ENCODE measurements at regions not wholly inside any gene's neighbourhood (a gene's known extent, or its start where the extent isn't known, plus 50 kb on each side); places are given as distances from the start of the nearest gene placed in this dataset.
"Not testable (repeated sequence)": the region's sequence is repeated elsewhere in the genome, so short reads cannot be mapped to it uniquely, and the experiment has no call there.

GRCh38 chr9:81424431-81424830 is 264.9 kb downstream of the TLE1 start:
- no peak for DNase-seq

GRCh38 chr9:81423589-81424326 is 265.6 kb downstream of the TLE1 start:
- no peak for DNase-seq

GRCh38 chr9:81421090-81421489 is 268.3 kb downstream of the TLE1 start:
- DNase-seq = not testable (repeated sequence)

- DNase-seq = no peak
Observed at GRCh38 chr9:81420024-81420423, 269.3 kb downstream of the TLE1 start.

GRCh38 chr9:81417941-81418340 is 271.4 kb downstream of the TLE1 start:
- no peak for DNase-seq

GRCh38 chr9:81417299-81417675 is 272.1 kb downstream of the TLE1 start:
- no peak for DNase-seq

GRCh38 chr9:81416476-81417298 is 272.7 kb downstream of the TLE1 start:
- no peak for DNase-seq

- DNase-seq = no peak
Observed at GRCh38 chr9:81414836-81415235, 274.5 kb downstream of the TLE1 start.

- no peak for DNase-seq
Observed at GRCh38 chr9:81411961-81412360, 277.4 kb downstream of the TLE1 start.

- DNase-seq = no peak
Observed at GRCh38 chr9:81410201-81410600, 279.1 kb downstream of the TLE1 start.

GRCh38 chr9:81408951-81409350 is 280.4 kb downstream of the TLE1 start:
- DNase-seq = no peak

GRCh38 chr9:81404931-81405598 is 284.3 kb downstream of the TLE1 start:
- no peak for DNase-seq

- DNase-seq = no peak
Observed at GRCh38 chr9:81397481-81398381, 291.6 kb downstream of the TLE1 start.

GRCh38 chr9:81396528-81396927 is 292.8 kb downstream of the TLE1 start:
- DNase-seq = no peak

GRCh38 chr9:81395676-81396054 is 293.7 kb downstream of the TLE1 start:
- DNase-seq = no peak

GRCh38 chr9:81394881-81395675 is 294.3 kb downstream of the TLE1 start:
- no peak for DNase-seq

GRCh38 chr9:81393985-81394811 is 295.1 kb downstream of the TLE1 start:
- no peak for DNase-seq

- no peak for DNase-seq
Observed at GRCh38 chr9:81391457-81391825, 297.9 kb downstream of the TLE1 start.

GRCh38 chr9:81390792-81391456 is 298.4 kb downstream of the TLE1 start:
- DNase-seq = no peak

GRCh38 chr9:81389569-81389993 is 299.8 kb downstream of the TLE1 start:
- DNase-seq = no peak

Measured in activated naive CD4-positive, alpha-beta T cell (primary cell).